GM21447 (cell line): ENCODE measurements at regions not wholly inside any gene's neighbourhood (a gene's known extent, or its start where the extent isn't known, plus 50 kb on each side); places are given as distances from the start of the nearest gene placed in this dataset.

ENCODE experiments used
- ATAC-seq: cut with Tn5 transposase; IDR thresholded peaks from one replicate; pipeline ENCODE4 v1.9.1; 2021; ENCODE audit not compliant: unreplicated experiment

GRCh38 chr14:101460986-101461750, 100.1 kb upstream of the DIO3 start:
- ATAC-seq, result no peak

- no peak for ATAC-seq
Measured at GRCh38 chr14:101461891-101462290, 99.4 kb upstream of the DIO3 start.

GRCh38 chr14:101462726-101463565, 98.3 kb upstream of the DIO3 start:
- no peak for ATAC-seq

GRCh38 chr14:101463566-101464171, 97.6 kb upstream of the DIO3 start:
- ATAC-seq, result no peak

GRCh38 chr14:101464310-101464983, 96.8 kb upstream of the DIO3 start:
- no peak for ATAC-seq

GRCh38 chr14:101464984-101465794, 96.1 kb upstream of the DIO3 start:
- no peak for ATAC-seq

GRCh38 chr14:101465795-101466448, 95.4 kb upstream of the DIO3 start:
- no peak for ATAC-seq

GRCh38 chr14:101466456-101467180, 94.7 kb upstream of the DIO3 start:
- ATAC-seq, result no peak

- ATAC-seq, result no peak
Measured at GRCh38 chr14:101467181-101467926, 93.9 kb upstream of the DIO3 start.

GRCh38 chr14:101469382-101470247, 91.7 kb upstream of the DIO3 start:
- ATAC-seq, result no peak

- ATAC-seq, result no peak
Measured at GRCh38 chr14:101470266-101470665, 91.0 kb upstream of the DIO3 start.

- no peak for ATAC-seq
Measured at GRCh38 chr14:101471723-101472517, 89.4 kb upstream of the DIO3 start.

- ATAC-seq, result no peak
Measured at GRCh38 chr14:101472518-101472849, 88.8 kb upstream of the DIO3 start.

- ATAC-seq, result no peak
Measured at GRCh38 chr14:101473045-101473729, 88.1 kb upstream of the DIO3 start.

GRCh38 chr14:101473795-101474562, 87.3 kb upstream of the DIO3 start:
- no peak for ATAC-seq
